ENCODE measurements at regions not wholly inside any gene's neighbourhood (a gene's known extent, or its start where the extent isn't known, plus 50 kb on each side); places are given as distances from the start of the nearest gene placed in this dataset.

- TF ChIP-seq CTCF (conservative IDR thresholded peaks at IDR 0.05; ENCODE audit: low read length): no peak
- no peak for TF ChIP-seq EZH2phosphoT487 (IDR thresholded peaks at IDR 0.05; ENCODE audit: borderline replicate concordance)
These were observed 250.6 kb upstream of the GPR26 start for GRCh38 chr10:123415523-123415922.
